Stimulated activated naive CD8-positive, alpha-beta T cell treated with anti-CD3 and anti-CD28 coated beads, Interleukin-15, Interleukin-2, amounts not matched to agents 100 ng/mL and 50 ng/mL, for 24 hours (primary cell): ENCODE measurements at regions not wholly inside any gene's neighbourhood (a gene's known extent, or its start where the extent isn't known, plus 50 kb on each side); places are given as distances from the start of the nearest gene placed in this dataset.

ENCODE experiments used
- H3K27ac Mint-ChIP-seq: one replicate; pipeline ENCODE4 v1.8.0; 2021; ENCODE audit warnings: mild to moderate bottlenecking, mixed read lengths
- H3K27me3 Mint-ChIP-seq: one replicate; pipeline ENCODE4 v1.8.0; 2021; ENCODE audit warnings: mixed read lengths
- H3K36me3 Mint-ChIP-seq: one replicate; pipeline ENCODE4 v1.8.0; 2021; ENCODE audit warnings: low read depth, mixed read lengths
- H3K4me1 Mint-ChIP-seq: one replicate; pipeline ENCODE4 v1.8.0; 2021; ENCODE audit warnings: low read depth, mixed read lengths
- H3K4me3 Mint-ChIP-seq: one replicate; pipeline ENCODE4 v1.8.0; 2021; ENCODE audit warnings: mild to moderate bottlenecking, mixed read lengths
- H3K9me3 Mint-ChIP-seq: one replicate; pipeline ENCODE4 v1.8.0; 2021; ENCODE audit warnings: mixed read lengths

DNA sequence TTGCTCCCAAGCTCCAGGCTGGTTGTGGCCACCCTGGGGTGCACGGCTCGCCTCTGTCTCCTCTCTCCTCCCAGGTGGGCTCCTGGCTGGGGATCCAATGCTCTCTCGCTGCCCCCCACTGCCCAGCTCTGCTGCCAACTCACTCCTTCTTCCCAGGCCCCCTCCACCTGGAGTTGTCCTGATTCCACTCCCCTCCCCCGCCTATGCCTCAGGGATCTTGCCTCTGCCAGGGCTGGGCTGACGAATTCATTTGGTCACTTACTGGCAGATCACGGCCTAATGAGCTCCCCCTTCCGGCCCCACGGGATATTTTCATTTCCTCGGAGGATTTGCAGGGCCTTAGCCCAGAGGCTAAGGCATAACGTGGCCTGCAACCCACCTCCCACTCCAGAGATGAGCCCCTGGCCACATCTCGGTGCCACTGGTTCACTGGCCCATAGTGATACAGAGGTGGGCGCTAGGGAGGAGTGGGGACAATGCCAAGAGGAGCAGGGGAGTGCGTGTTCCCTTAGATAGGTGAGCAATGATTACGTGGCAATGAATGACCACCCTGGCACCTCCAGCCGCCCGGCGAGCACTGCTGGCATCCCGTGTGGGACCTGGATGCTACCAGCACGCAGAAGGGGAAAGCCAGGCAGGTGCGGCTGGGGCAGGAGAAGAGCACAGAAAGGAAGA is 344.6 kb upstream of the SHH start:
- H3K36me3 Mint-ChIP-seq = no peaks in the 10 kb centered on the region

DNA sequence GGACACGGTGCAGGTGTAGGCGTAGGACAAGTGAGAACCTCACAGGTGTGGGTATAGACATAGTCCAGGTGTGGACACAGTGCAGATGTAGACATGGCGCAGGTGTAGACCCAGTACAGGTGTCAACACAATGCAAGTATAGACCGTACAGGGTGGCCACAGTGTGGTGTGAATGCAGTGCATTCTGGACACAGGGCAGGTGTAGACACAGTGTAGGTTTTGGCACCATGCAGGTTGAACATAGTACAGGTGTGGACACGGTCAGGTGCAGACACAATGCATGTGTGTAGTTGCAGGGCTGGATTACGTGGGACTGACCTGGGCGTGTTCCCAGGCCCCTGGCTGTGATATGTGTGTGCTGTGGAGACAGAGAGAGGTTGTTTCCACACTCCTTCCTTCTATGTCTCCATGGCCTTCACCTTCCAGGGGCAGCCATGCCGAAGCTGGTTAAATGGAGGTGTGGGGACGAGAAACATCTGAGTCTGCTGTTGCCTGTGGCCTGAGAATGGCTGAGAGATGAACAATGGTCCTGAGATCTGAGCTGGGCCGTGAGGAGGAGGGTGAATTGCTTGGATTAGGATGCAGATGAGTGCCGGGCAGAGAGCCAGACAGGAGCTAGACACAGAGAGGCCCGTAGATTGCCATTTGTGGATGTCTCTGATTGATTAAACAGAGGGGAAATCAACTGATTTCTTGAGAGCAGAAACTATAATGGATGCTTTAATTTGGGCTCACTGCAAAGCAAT is 343.9 kb upstream of the SHH start:
- Mint-ChIP-seq H3K4me3 (no peak overlapping the region), H3K9me3 (peaks cover 4% of the 10 kb centered on the region), H3K27ac (no peak overlapping the region), H3K36me3 (no peaks in the 10 kb centered on the region), H3K27me3 (peaks cover 5% of the 10 kb centered on the region), H3K4me1 (no peaks in the 10 kb centered on the region)

More for the DNA sequence above, 344.6 kb upstream of the SHH start:
- Mint-ChIP-seq H3K4me3 (no peak overlapping the region), H3K27me3 (peaks cover 6% of the 10 kb centered on the region), H3K27ac (no peak overlapping the region), H3K4me1 (no peaks in the 10 kb centered on the region), H3K9me3 (peaks cover 4% of the 10 kb centered on the region)

DNA sequence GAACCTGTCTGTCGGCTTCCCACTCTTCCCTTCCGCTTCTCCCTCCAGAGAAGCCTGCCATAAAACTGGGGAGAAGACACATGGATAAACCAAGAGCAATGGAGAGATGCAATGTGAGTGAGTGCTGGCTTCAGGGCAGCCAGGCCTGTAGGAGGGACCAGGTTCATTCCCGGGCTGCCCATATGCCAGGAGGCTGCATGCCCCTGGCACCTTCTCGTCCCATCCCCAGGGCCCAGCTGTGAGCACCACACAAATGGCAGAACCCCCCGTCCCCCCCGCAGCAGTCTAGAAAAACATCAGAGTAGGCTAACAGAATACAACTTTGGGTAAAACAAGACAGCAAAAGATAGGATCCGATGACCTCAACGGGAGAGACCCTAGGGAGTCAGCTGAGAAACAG is 341.3 kb upstream of the SHH start:
- H3K9me3 Mint-ChIP-seq = peaks cover 4% of the 10 kb centered on the region
- H3K27ac Mint-ChIP-seq = no peak overlapping the region
- H3K4me3 Mint-ChIP-seq = no peak overlapping the region
- no peaks in the 10 kb centered on the region for H3K36me3 Mint-ChIP-seq
- no peaks in the 10 kb centered on the region for H3K27me3 Mint-ChIP-seq
- no peaks in the 10 kb centered on the region for H3K4me1 Mint-ChIP-seq

GRCh38 chr7:156152390-156152789 is 340.1 kb upstream of the SHH start:
- Mint-ChIP-seq H3K9me3 (peaks cover 4% of the 10 kb centered on the region), H3K36me3 (no peaks in the 10 kb centered on the region), H3K4me1 (no peaks in the 10 kb centered on the region), H3K27ac (no peak overlapping the region), H3K4me3 (no peak overlapping the region), H3K27me3 (no peaks in the 10 kb centered on the region)

DNA sequence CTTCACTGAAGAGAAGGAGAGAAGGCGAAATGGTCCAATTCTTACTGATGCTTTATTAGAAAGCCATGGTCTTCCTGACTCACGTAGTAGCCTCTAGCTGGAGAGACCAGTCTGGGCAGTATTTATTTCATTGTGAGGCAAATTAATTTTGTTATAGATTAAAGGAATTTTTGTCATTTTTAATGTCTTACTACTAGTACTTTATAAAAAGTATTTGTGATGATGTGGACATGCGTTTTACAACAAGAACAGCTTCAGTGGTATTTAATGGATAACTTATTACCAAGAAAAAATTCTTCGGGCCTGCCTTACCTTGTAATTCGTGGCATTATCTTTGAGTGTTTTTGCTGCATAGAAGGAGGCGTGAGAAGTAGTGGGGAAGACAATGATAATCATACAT is 339.4 kb upstream of the SHH start:
- Mint-ChIP-seq H3K27ac (no peak overlapping the region), H3K27me3 (no peaks in the 10 kb centered on the region), H3K4me3 (no peak overlapping the region), H3K9me3 (peaks cover 4% of the 10 kb centered on the region), H3K36me3 (no peaks in the 10 kb centered on the region), H3K4me1 (no peaks in the 10 kb centered on the region)

DNA sequence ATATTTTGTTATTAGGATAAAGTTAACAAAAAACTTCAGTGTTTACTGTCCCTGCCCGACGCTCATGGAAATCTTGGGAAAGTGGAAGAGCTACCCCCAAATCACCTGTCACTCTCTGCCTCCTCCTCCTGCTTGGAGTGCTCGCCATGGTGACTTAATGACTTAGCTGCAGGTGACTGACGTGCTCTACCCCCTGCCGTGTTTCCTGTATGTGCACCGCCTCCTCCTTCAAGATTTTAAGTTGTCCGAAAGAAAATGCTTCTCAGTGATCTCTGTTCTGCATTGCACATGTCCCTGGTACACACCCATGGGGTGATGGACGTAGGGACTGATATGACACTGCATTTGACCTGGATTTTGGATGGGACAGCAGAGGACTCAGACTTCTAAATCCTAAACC is 338.8 kb upstream of the SHH start:
- H3K27me3 Mint-ChIP-seq = peaks cover 1% of the 10 kb centered on the region
- H3K36me3 Mint-ChIP-seq = no peaks in the 10 kb centered on the region
- no peak overlapping the region for H3K4me3 Mint-ChIP-seq
- H3K9me3 Mint-ChIP-seq = peaks cover 4% of the 10 kb centered on the region
- H3K4me1 Mint-ChIP-seq = no peaks in the 10 kb centered on the region
- H3K27ac Mint-ChIP-seq = no peak overlapping the region

- Mint-ChIP-seq H3K36me3 (no peaks in the 10 kb centered on the region), H3K4me3 (no peak overlapping the region), H3K27me3 (peaks cover 3% of the 10 kb centered on the region), H3K27ac (no peak overlapping the region), H3K4me1 (no peaks in the 10 kb centered on the region), H3K9me3 (peaks cover 4% of the 10 kb centered on the region)
Observed at GRCh38 chr7:156148995-156149394, 336.7 kb upstream of the SHH start.

DNA sequence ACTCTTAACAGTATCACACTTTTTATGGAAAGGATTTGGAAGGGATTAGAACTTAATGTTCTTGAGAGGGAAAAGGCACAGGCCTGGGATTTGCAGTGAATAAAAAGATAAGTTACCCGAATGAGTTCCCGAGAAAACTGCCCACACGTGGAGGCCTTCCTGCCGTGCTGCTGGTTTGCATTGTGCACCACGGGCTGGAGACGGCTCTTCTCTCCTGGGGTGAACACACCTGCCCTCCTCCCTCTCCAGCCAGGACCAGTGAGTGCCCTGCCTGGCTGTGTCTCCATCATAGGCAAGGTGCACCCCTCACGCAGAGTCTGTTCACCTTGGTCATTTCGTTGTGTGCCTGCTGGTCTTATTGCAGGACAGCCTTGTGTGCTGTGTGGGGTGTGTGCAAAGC is 336.3 kb upstream of the SHH start:
- no peak overlapping the region for H3K27ac Mint-ChIP-seq
- H3K27me3 Mint-ChIP-seq = peaks cover 3% of the 10 kb centered on the region
- H3K4me3 Mint-ChIP-seq = no peak overlapping the region
- no peaks in the 10 kb centered on the region for H3K4me1 Mint-ChIP-seq
- no peaks in the 10 kb centered on the region for H3K36me3 Mint-ChIP-seq
- peaks cover 3% of the 10 kb centered on the region for H3K9me3 Mint-ChIP-seq

- Mint-ChIP-seq H3K27ac (no peak overlapping the region), H3K36me3 (no peaks in the 10 kb centered on the region), H3K9me3 (no peaks in the 10 kb centered on the region), H3K27me3 (peaks cover 3% of the 10 kb centered on the region), H3K4me3 (no peak overlapping the region), H3K4me1 (no peaks in the 10 kb centered on the region)
Observed at GRCh38 chr7:156147756-156148504, 335.7 kb upstream of the SHH start.

DNA sequence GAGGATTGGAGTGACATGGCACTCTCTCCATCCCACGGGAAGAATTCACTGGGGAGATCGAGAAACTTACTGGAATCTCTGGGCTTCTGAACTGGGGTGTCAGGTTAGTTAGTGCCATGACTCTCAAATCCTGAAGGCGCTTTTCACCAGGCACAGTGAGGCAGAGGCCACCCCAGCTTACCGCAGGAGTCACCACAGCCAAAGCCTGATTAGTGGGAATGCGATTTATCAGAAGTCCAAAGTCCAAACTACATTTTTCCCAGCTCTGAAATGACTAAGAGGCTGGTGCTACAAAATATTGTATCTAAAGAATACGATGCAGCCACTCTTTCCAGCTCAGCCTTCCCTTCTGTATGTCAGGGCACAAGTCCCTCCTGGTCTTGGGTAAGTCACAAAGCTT is 334.8 kb upstream of the SHH start:
- Mint-ChIP-seq H3K27ac (no peak overlapping the region), H3K27me3 (peaks cover 3% of the 10 kb centered on the region), H3K36me3 (no peaks in the 10 kb centered on the region)

DNA sequence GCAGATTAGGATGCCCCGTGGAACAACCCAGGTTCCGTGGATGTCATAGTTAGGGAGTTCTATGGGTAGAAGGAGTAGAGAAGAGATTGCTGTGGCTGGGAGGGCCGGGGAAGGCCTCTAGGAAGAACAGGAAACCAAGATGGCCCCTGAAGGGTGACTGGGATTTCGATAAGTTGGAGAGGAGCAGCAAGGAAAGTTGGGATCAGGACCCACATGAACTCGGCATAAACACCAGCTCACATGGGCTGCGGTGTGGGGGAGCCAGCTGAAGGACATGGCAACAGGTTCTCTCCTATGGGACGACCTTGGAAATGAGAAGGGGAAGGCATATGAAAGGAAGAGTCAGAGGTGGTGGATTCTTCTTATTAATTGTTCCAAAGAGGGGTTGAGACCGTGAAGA is 333.7 kb upstream of the SHH start:
- no peaks in the 10 kb centered on the region for H3K9me3 Mint-ChIP-seq
- H3K27me3 Mint-ChIP-seq = peaks cover 3% of the 10 kb centered on the region
- no peak overlapping the region for H3K27ac Mint-ChIP-seq
- no peaks in the 10 kb centered on the region for H3K4me1 Mint-ChIP-seq
- H3K36me3 Mint-ChIP-seq = no peaks in the 10 kb centered on the region
- H3K4me3 Mint-ChIP-seq = no peak overlapping the region

More for the DNA sequence above, 334.8 kb upstream of the SHH start:
- no peak overlapping the region for H3K4me3 Mint-ChIP-seq
- H3K9me3 Mint-ChIP-seq = no peaks in the 10 kb centered on the region
- no peaks in the 10 kb centered on the region for H3K4me1 Mint-ChIP-seq

GRCh38 chr7:156145184-156145583 is 332.9 kb upstream of the SHH start:
- Mint-ChIP-seq H3K9me3 (no peaks in the 10 kb centered on the region), H3K27ac (no peak overlapping the region), H3K4me1 (no peaks in the 10 kb centered on the region), H3K4me3 (no peak overlapping the region), H3K27me3 (peaks cover 3% of the 10 kb centered on the region), H3K36me3 (no peaks in the 10 kb centered on the region)

- Mint-ChIP-seq H3K36me3 (no peaks in the 10 kb centered on the region), H3K27ac (no peak overlapping the region), H3K4me3 (no peak overlapping the region), H3K9me3 (no peaks in the 10 kb centered on the region), H3K4me1 (no peaks in the 10 kb centered on the region), H3K27me3 (peaks cover 3% of the 10 kb centered on the region)
Observed at GRCh38 chr7:156143683-156144082, 331.4 kb upstream of the SHH start.

GRCh38 chr7:156143158-156143557 is 330.9 kb upstream of the SHH start:
- no peaks in the 10 kb centered on the region for H3K4me1 Mint-ChIP-seq
- H3K27me3 Mint-ChIP-seq = peaks cover 3% of the 10 kb centered on the region
- no peaks in the 10 kb centered on the region for H3K9me3 Mint-ChIP-seq
- H3K36me3 Mint-ChIP-seq = no peaks in the 10 kb centered on the region
- no peak overlapping the region for H3K27ac Mint-ChIP-seq
- H3K4me3 Mint-ChIP-seq = no peak overlapping the region

GRCh38 chr7:156141941-156142340 is 329.7 kb upstream of the SHH start:
- Mint-ChIP-seq H3K36me3 (no peaks in the 10 kb centered on the region), H3K9me3 (no peaks in the 10 kb centered on the region), H3K27ac (no peak overlapping the region), H3K4me1 (no peaks in the 10 kb centered on the region), H3K4me3 (no peak overlapping the region), H3K27me3 (peaks cover 3% of the 10 kb centered on the region)
